ENCODE measurements at regions not wholly inside any gene's neighbourhood (a gene's known extent, or its start where the extent isn't known, plus 50 kb on each side); places are given as distances from the start of the nearest gene placed in this dataset.

GRCh38 chr6:15008269-15008668, 237.6 kb upstream of the JARID2 start:
- POLR2A ChIA-PET: no interaction called here
- TF ChIP-seq ZBED4 (CRISPR knock-in tag; IDR thresholded peaks at IDR 0.05; ENCODE audit: borderline replicate concordance) (no peak), PITX1 (CRISPR knock-in tag; IDR thresholded peaks at IDR 0.05) (no peak), TEF (CRISPR knock-in tag; IDR thresholded peaks at IDR 0.05) (no peak), ZNF703 (CRISPR knock-in tag; IDR thresholded peaks at IDR 0.05; ENCODE audit: borderline replicate concordance) (no peak), MIER3 (CRISPR knock-in tag; IDR thresholded peaks at IDR 0.05; ENCODE audit: borderline replicate concordance) (no peak), TOPORS (CRISPR knock-in tag; IDR thresholded peaks at IDR 0.05) (no peak), DNMT3B (CRISPR knock-in tag; conservative IDR thresholded peaks at IDR 0.05) (no peak), TRIM22 (IDR thresholded peaks at IDR 0.05) (no peak), HOXA3 (CRISPR knock-in tag; IDR thresholded peaks at IDR 0.05) (no peak), SMYD3 (CRISPR knock-in tag; IDR thresholded peaks at IDR 0.05) (no peak), POGZ (CRISPR knock-in tag; IDR thresholded peaks at IDR 0.05) (no peak), MYC (CRISPR knock-in tag; IDR thresholded peaks at IDR 0.05; ENCODE audit: borderline replicate concordance) (no peak)
- Histone ChIP-seq H3K4me3 (replicated peaks in 1 of 3; ENCODE audit: insufficient read depth in 1 of 3, low read depth in 2 of 3, low read length in 3 of 3) (no peak overlapping the region), H3K9ac (ENCODE audit: insufficient read depth, low read depth, low read length) (no peak overlapping the region), H3K36me3 (replicated peaks in 1 of 2; ENCODE audit: control insufficient read depth in 1 of 2, insufficient read depth in 2 of 2, low read length in 2 of 2) (no peaks in the 10 kb centered on the region), H2AFZ (ENCODE audit: low read length) (no peak overlapping the region), H3K79me2 (ENCODE audit: insufficient read depth, low read length) (no peaks in the 10 kb centered on the region), H4K20me1 (ENCODE audit: insufficient read depth, low read length) (no peaks in the 10 kb centered on the region), H3K4me1 (ENCODE audit: insufficient read depth, low read length) (peaks cover 12% of the 10 kb centered on the region; the same call in 1 of the 2 replicates), H3K27me3 (ENCODE audit: control insufficient read depth in 1 of 2, insufficient read depth in 2 of 2, low read length in 2 of 2) (no peaks in the 10 kb centered on the region), H3K27ac (ENCODE audit: extremely low read length, insufficient read depth, low read length) (no peak overlapping the region), H3K9me3 (ENCODE audit: low read length) (no peaks in the 10 kb centered on the region), H3K4me2 (ENCODE audit: low read depth, low read length) (no peak overlapping the region)
- in situ Hi-C loops (cut with HindIII; ENCODE audit: extremely low pct_ligation_motif_present, low pct_unique_long_range_greater_than_20kb): no loop called here
- FAIRE-seq (no peak), ATAC-seq (no peak), DNase-seq (ENCODE audit: low spot score) (no peak)
- CTCF ChIA-PET (ENCODE audit: low intra/inter-chr PET ratio, low total read pairs): no interaction called here
- intact Hi-C loops (cut with micrococcal nuclease; ENCODE audit: unreplicated experiment): no loop called here
- no TSS peak for BruUV-seq (replicated peaks)

Measured in HepG2 (cell line).